ENCODE measurements at regions not wholly inside any gene's neighbourhood (a gene's known extent, or its start where the extent isn't known, plus 50 kb on each side); places are given as distances from the start of the nearest gene placed in this dataset.

- no TSS peak for BruUV-seq (replicated peaks)
- no peak overlapping the region for H3K9ac ChIP-seq (ENCODE audit: insufficient read depth in 1 of 2, low read depth in 2 of 2, low read length in 2 of 2)
- no peak for TF ChIP-seq CREBBP (IDR thresholded peaks at IDR 0.05; ENCODE audit: low read depth, low read length)
- no peak for TF ChIP-seq ZFP1 (CRISPR knock-in tag; IDR thresholded peaks at IDR 0.05)
- peak; percentile 66 for TF ChIP-seq TAL1 (IDR thresholded peaks at IDR 0.05)
- no peak for TF ChIP-seq NRF1 (conservative IDR thresholded peaks at IDR 0.05 in 1 of 2, IDR thresholded peaks at IDR 0.05 in 1 of 2)
- 0 out of 2 replicates have a peak, but pooled peaks have one; percentile 15 for TF ChIP-seq MTA2 (IDR thresholded peaks at IDR 0.05; ENCODE audit: low read depth)
- TF ChIP-seq HMGXB4 (CRISPR knock-in tag; IDR thresholded peaks at IDR 0.05), result no peak
- no peak for TF ChIP-seq GTF2F1 (IDR thresholded peaks at IDR 0.05; ENCODE audit: low read depth, low read length)
- peak; percentile 80 for TF ChIP-seq CBFA2T3 (IDR thresholded peaks at IDR 0.05)
- TF ChIP-seq FOXP1 (CRISPR knock-in tag; IDR thresholded peaks at IDR 0.05), result no peak
- TF ChIP-seq PML (IDR thresholded peaks at IDR 0.05; ENCODE audit: low read length), result no peak
- TF ChIP-seq TEAD4 (IDR thresholded peaks at IDR 0.05; ENCODE audit: low read length), result peak; percentile 66
- TF ChIP-seq TEAD4 (CRISPR knock-in tag; IDR thresholded peaks at IDR 0.05; ENCODE audit: borderline replicate concordance), result no peak
- no peak for TF ChIP-seq ZNF780A (CRISPR knock-in tag; IDR thresholded peaks at IDR 0.05)
- no peak for TF ChIP-seq SPI1 (IDR thresholded peaks at IDR 0.05; ENCODE audit: borderline replicate concordance, low read depth, low read length)
- TF ChIP-seq ZNF449 (CRISPR knock-in tag; IDR thresholded peaks at IDR 0.05), result no peak
- TF ChIP-seq ZNF778 (CRISPR knock-in tag; IDR thresholded peaks at IDR 0.05), result no peak
- no peak for TF ChIP-seq PTBP1 (IDR thresholded peaks at IDR 0.05; ENCODE audit: low read depth, low read length)
- peak; percentile 59 for TF ChIP-seq NCOR1 (IDR thresholded peaks at IDR 0.05)
- peak; percentile 64 for TF ChIP-seq ARID1B (IDR thresholded peaks at IDR 0.05)
- no peak for TF ChIP-seq ZBTB26 (CRISPR knock-in tag; IDR thresholded peaks at IDR 0.05)
- no peak for TF ChIP-seq YBX1 (IDR thresholded peaks at IDR 0.05)
- no peak for TF ChIP-seq NCOA4 (IDR thresholded peaks at IDR 0.05; ENCODE audit: partially characterized antibody)
- TF ChIP-seq NR0B1 (IDR thresholded peaks at IDR 0.05; ENCODE audit: partially characterized antibody), result no peak
These were observed 404.0 kb downstream of the PPARGC1A start for GRCh38 chr4:23485801-23486200.

More at GRCh38 chr4:23485801-23486200, 404.0 kb downstream of the PPARGC1A start:
- intact Hi-C loops (cut with micrococcal nuclease), result no loop called here
- ChIA-PET POLR2A (no interaction called here), CTCF (ENCODE audit: low intra/inter-chr PET ratio) (no interaction called here)
- no peaks in the 10 kb centered on the region for H3K9me1 ChIP-seq (ENCODE audit: control insufficient read depth, insufficient read depth, low read length)
- H3K27ac ChIP-seq (ENCODE audit: extremely low read depth, low read depth, low read length), result no peak overlapping the region
- H3K36me3 ChIP-seq (ENCODE audit: control insufficient read depth, insufficient read depth, low read length), result no peaks in the 10 kb centered on the region
- DNase-seq (ENCODE audit: extremely low read depth in 1 of 4, low spot score in 3 of 4), result peak in 2 of 4 experiments; percentile 25 to 48
- FAIRE-seq, result peak; percentile 19
- no peaks in the 10 kb centered on the region for H3K27me3 ChIP-seq (ENCODE audit: control insufficient read depth in 2 of 2, insufficient read depth in 2 of 2, low read length in 2 of 2)
- no peaks in the 10 kb centered on the region for H3K79me2 ChIP-seq (ENCODE audit: control insufficient read depth, insufficient read depth, low read length)
- peak; percentile 42; the same call in 1 of the 3 replicates for ATAC-seq
- in situ Hi-C loops (cut with MboI), result no loop called here
- no peak overlapping the region for H2AFZ ChIP-seq (ENCODE audit: low read depth, low read length)
- no peak overlapping the region for H3K4me3 ChIP-seq
- H3K9me3 ChIP-seq (replicated peaks; ENCODE audit: control insufficient read depth, insufficient read depth, low read depth, low read length), result no peaks in the 10 kb centered on the region
- H3K4me2 ChIP-seq (ENCODE audit: insufficient read depth, low read length), result no peak overlapping the region
- H3K4me1 ChIP-seq (replicated peaks in 1 of 2; ENCODE audit: control insufficient read depth in 2 of 2, insufficient read depth in 2 of 2, low read length in 2 of 2), result no peaks in the 10 kb centered on the region
- H4K20me1 ChIP-seq (replicated peaks; ENCODE audit: control insufficient read depth, insufficient read depth, low read length), result no peaks in the 10 kb centered on the region

Data from K562 (cell line).